Heart left ventricle (tissue), 16 donors: ENCODE measurements at regions not wholly inside any gene's neighbourhood (a gene's known extent, or its start where the extent isn't known, plus 50 kb on each side); places are given as distances from the start of the nearest gene placed in this dataset.

Experiments used
- ATAC-seq, 4 donors: fragments of 200-7000 bp; cut with Tn5 transposase; one replicate each; pipeline ENCODE4 v1.9.1; 2020 to 2022; ENCODE audit warnings: moderate library complexity in 4 of 4, mild to moderate bottlenecking in 3 of 4, moderate number of reproducible peaks in 1 of 4
- DNase-seq, 5 donors: peaks; one replicate each; pipeline ENCODE4 v3.0.0-alpha.2; 2020
- H3K27ac ChIP-seq, 12 donors: fragments of 200-600 bp; sonication (generic) in 4 of 12; one replicate each; pipeline versions ENCODE4 v1.5.0 to v1.8.0; 2016 to 2022; ENCODE audit warnings: mild to moderate bottlenecking in 2 of 12
- H3K27me3 ChIP-seq, 9 donors: fragments of 200-600 bp; sonication (generic) in 2 of 9; one replicate each; pipeline versions ENCODE4 v1.5.1 to v1.8.0; 2016 to 2022; ENCODE audit warnings: mild to moderate bottlenecking in 3 of 9
- H3K36me3 ChIP-seq, 9 donors: fragments of 200-600 bp; sonication (generic) in 2 of 9; one replicate each; pipeline versions ENCODE4 v1.5.0 to v1.8.0; 2018 to 2022; ENCODE audit warnings: mild to moderate bottlenecking in 2 of 9
- H3K4me1 ChIP-seq, 12 donors: fragments of 200-600 bp; sonication (generic) in 4 of 12; one replicate each; pipeline versions ENCODE4 v1.5.0 to v1.8.0; 2016 to 2022; ENCODE audit warnings: mild to moderate bottlenecking in 3 of 12
- H3K4me3 ChIP-seq, 12 donors: fragments of 200-600 bp; sonication (generic) in 4 of 12; one replicate each; pipeline versions ENCODE4 v1.5.0 to v1.8.0; 2017 to 2022; ENCODE audit warnings: mild to moderate bottlenecking in 9 of 12, moderate library complexity in 4 of 12
- H3K9me3 ChIP-seq, 12 donors: fragments of 200-600 bp; sonication (generic) in 4 of 12; one replicate each; pipeline versions ENCODE4 v1.5.0 to v1.8.0; 2016 to 2022; ENCODE audit warnings: mild to moderate bottlenecking in 1 of 12
- CTCF ChIP-seq, 12 donors: fragments of 200-600 bp; sonication (generic) in 4 of 12; IDR thresholded peaks; one replicate each; pipeline versions ENCODE4 v1.5.0 to v1.8.0; 2018 to 2022; ENCODE audit warnings: antibody characterized with exemption in 12 of 12, mild to moderate bottlenecking in 5 of 12
- POLR2A ChIP-seq, 2 donors: fragments of 450-650 bp; IDR thresholded peaks; one replicate each; pipeline ENCODE4 v1.6.1; 2017; ENCODE audit warnings: antibody characterized with exemption in 2 of 2, mild to moderate bottlenecking in 2 of 2, moderate library complexity in 2 of 2
- WGBS, 4 donors: extraction: QIAGEN DNeasy Blood & Tissue Kit in 2 of 4; methylation state at CpG; one replicate each; pipeline versions ENCODE4 v1.1.5 to v1.1.7; 2013 to 2018; 5-methylcytosine and 5-hydroxymethylcytosine counted together
- intact Hi-C, 10 donors: fragments of 100-400 bp; cut with DNase I; formaldehyde crosslinking; loops; one replicate each; pipeline versions ENCODE4 v1.11.1 to v1.14.2; 2022
- donor health status: ischemic (EF 13 %, LVEDD 7.1; RV severe dilation, severe dysfunction).
- donor health status: healthy with polysubstance abuse.
- donor health status: DM: no; HTN: yes; CAD: no.
- donor health status: DM: no; HTN: no; CAD: no.
- donor health status: ischemic (EF 25% LVEDD 6.9; RV normal size, moderate dysfunction).
- donor health status: ischemic (EF 25% LVEDD 5.7; RV mildly dilated, moderate dysfunction).
- donor health status: healthy.
- donor health status: DM: yes; HTN: yes; CAD: no.
- donor health status: ischemic (EF 35%, LVEDD 5.7; RV mildly dilated, moderate dysfunction).
- donor health status: nonischemic (EF 11% LVEDD 7.7; RV severe dilation, severe dysfunction).
- donor health status: DM: yes; HTN: yes; CAD: no.
- donor health status: PGD.
- donor health status: ischemic (EF 29% LVEDD 5.4; RV normal size, mild dysfunction).
- donor health status: nonischemic (EF 23%, LVEDD 6.1; RV moderate dilation, normal function).

- no peaks in the 10 kb centered on the region for H3K36me3 ChIP-seq
- intact Hi-C loops = loop anchor here in 4 of 10 donors (10.0 kb wide), 3 partner anchors 119 to 539 kb away; partner anchors contain the start of gene LGALSL (in 1 of the 4)
- H3K4me3 ChIP-seq = no peak overlapping the region
- H3K27me3 ChIP-seq = no peaks in the 10 kb centered on the region
- no peak overlapping the region for H3K27ac ChIP-seq
- DNase-seq (no peak), ATAC-seq (no peak)
- H3K9me3 ChIP-seq = no peaks in the 10 kb centered on the region
- 94 to 100% (median 95%) methylated on average over 1 of the region's 1 CpG for WGBS, 4 donors
- H3K4me1 ChIP-seq = peaks cover 0 to 9% (median 3%) of the 10 kb centered on the region in 12 donors
- TF ChIP-seq CTCF (IDR thresholded peaks at IDR 0.05) = no peak
- no peak for TF ChIP-seq POLR2A (IDR thresholded peaks at IDR 0.05)
These were observed 117.8 kb upstream of the LGALSL start for GRCh38 chr2:64336171-64336570.

GRCh38 chr2:64337314-64337713, 116.6 kb upstream of the LGALSL start:
- WGBS, 4 donors = 92 to 95% (median 93%) methylated on average over 3 of the region's 3 CpGs

GRCh38 chr2:64338108-64338507, 115.9 kb upstream of the LGALSL start:
- 83 to 92% (median 87%) methylated on average over 4 of the region's 4 CpGs for WGBS, 4 donors
- no peak for DNase-seq
- no peak for ATAC-seq

More at GRCh38 chr2:64337314-64337713, 116.6 kb upstream of the LGALSL start:
- intact Hi-C loops = loop anchor here in 4 of 10 donors (10.0 kb wide), 3 partner anchors 117 to 537 kb away; partner anchors contain the start of gene LGALSL (in 1 of the 4)
- no peak for DNase-seq
- Histone ChIP-seq H3K4me3 (no peak overlapping the region), H3K9me3 (no peaks in the 10 kb centered on the region), H3K36me3 (no peaks in the 10 kb centered on the region), H3K27ac (no peak overlapping the region), H3K4me1 (no peaks in the 10 kb centered on the region), H3K27me3 (no peaks in the 10 kb centered on the region)
- ATAC-seq = no peak
- TF ChIP-seq CTCF (IDR thresholded peaks at IDR 0.05) (no peak), POLR2A (IDR thresholded peaks at IDR 0.05) (no peak)

More at GRCh38 chr2:64338108-64338507, 115.9 kb upstream of the LGALSL start:
- Histone ChIP-seq H3K27me3 (no peaks in the 10 kb centered on the region), H3K36me3 (no peaks in the 10 kb centered on the region), H3K4me3 (no peak overlapping the region), H3K27ac (no peak overlapping the region), H3K4me1 (no peaks in the 10 kb centered on the region), H3K9me3 (no peaks in the 10 kb centered on the region)
- TF ChIP-seq POLR2A (IDR thresholded peaks at IDR 0.05) = no peak
- TF ChIP-seq CTCF (IDR thresholded peaks at IDR 0.05) = no peak
- intact Hi-C loops = loop anchor here in 4 of 10 donors (10.0 kb wide), 3 partner anchors 117 to 537 kb away; partner anchors contain the start of gene LGALSL (in 1 of the 4)
